Large intestine (tissue), 3 donors: ENCODE measurements at regions not wholly inside any gene's neighbourhood (a gene's known extent, or its start where the extent isn't known, plus 50 kb on each side); places are given as distances from the start of the nearest gene placed in this dataset.

Source experiments
- DNase-seq, 2 donors: peaks; one replicate each; pipeline versions ENCODE4 v3.0.0 to v3.0.0-alpha.2; 2013
- H3K27ac ChIP-seq: one replicate; pipeline ENCODE4 v1.5.1; 2013; ENCODE audit warnings: low read length
- H3K27me3 ChIP-seq: 2 replicates; pipeline ENCODE4 v1.6.1; 2013; ENCODE audit warnings: low read length; ENCODE audit not compliant: control insufficient read depth, insufficient read depth
- H3K36me3 ChIP-seq: 2 replicates; pipeline ENCODE4 v1.6.1; 2013; ENCODE audit warnings: low read length; ENCODE audit not compliant: control insufficient read depth, insufficient read depth
- H3K4me1 ChIP-seq: one replicate; pipeline ENCODE4 v1.6.1; 2013; ENCODE audit warnings: low read length; ENCODE audit not compliant: control insufficient read depth, insufficient read depth
- H3K4me3 ChIP-seq: one replicate; pipeline ENCODE4 v1.5.1; 2013; ENCODE audit warnings: low read length
- H3K9me3 ChIP-seq: one replicate; pipeline ENCODE4 v1.6.1; 2013; ENCODE audit warnings: mild to moderate bottlenecking, low read depth, low read length, moderate library complexity; ENCODE audit not compliant: control insufficient read depth
- WGBS: methylation state at CpG from one replicate; pipeline ENCODE4 v1.1.5; 2013; ENCODE audit warnings: low lambda C conversion rate; ENCODE audit not compliant: insufficient coverage; 5-methylcytosine and 5-hydroxymethylcytosine counted together

GRCh38 chr6:137339929-137340559 lies 120.9 kb upstream of the IFNGR1 start:
- Histone ChIP-seq H3K27ac (no peak overlapping the region), H3K9me3 (no peaks in the 10 kb centered on the region), H3K36me3 (no peaks in the 10 kb centered on the region), H3K4me3 (no peak overlapping the region), H3K4me1 (peaks cover 11% of the 10 kb centered on the region), H3K27me3 (no peaks in the 10 kb centered on the region)
- WGBS, result no CpG with 5 or more reads among the region's 5 CpGs
- no peak for DNase-seq

- no peaks in the 10 kb centered on the region for H3K9me3 ChIP-seq
- WGBS, result no CpG with 5 or more reads among the region's 3 CpGs
Observed at GRCh38 chr6:137334884-137335283, 115.7 kb upstream of the IFNGR1 start.

GRCh38 chr6:137334094-137334493 lies 114.9 kb upstream of the IFNGR1 start:
- H3K36me3 ChIP-seq, result no peaks in the 10 kb centered on the region
- no peaks in the 10 kb centered on the region for H3K9me3 ChIP-seq
- no peaks in the 10 kb centered on the region for H3K27me3 ChIP-seq
- H3K4me3 ChIP-seq, result no peak overlapping the region
- WGBS, result 100% methylated on average over 3 of the region's 5 CpGs
- DNase-seq, result no peak
- H3K27ac ChIP-seq, result no peak overlapping the region
- H3K4me1 ChIP-seq, result no peaks in the 10 kb centered on the region

More at GRCh38 chr6:137334884-137335283, 115.7 kb upstream of the IFNGR1 start:
- Histone ChIP-seq H3K4me1 (no peaks in the 10 kb centered on the region), H3K27me3 (no peaks in the 10 kb centered on the region), H3K27ac (no peak overlapping the region), H3K4me3 (no peak overlapping the region), H3K36me3 (no peaks in the 10 kb centered on the region)
- DNase-seq, result no peak

- no peak overlapping the region for H3K27ac ChIP-seq
- no CpG with 5 or more reads among the region's 8 CpGs for WGBS
Observed at GRCh38 chr6:137332637-137333280, 113.6 kb upstream of the IFNGR1 start.

DNA sequence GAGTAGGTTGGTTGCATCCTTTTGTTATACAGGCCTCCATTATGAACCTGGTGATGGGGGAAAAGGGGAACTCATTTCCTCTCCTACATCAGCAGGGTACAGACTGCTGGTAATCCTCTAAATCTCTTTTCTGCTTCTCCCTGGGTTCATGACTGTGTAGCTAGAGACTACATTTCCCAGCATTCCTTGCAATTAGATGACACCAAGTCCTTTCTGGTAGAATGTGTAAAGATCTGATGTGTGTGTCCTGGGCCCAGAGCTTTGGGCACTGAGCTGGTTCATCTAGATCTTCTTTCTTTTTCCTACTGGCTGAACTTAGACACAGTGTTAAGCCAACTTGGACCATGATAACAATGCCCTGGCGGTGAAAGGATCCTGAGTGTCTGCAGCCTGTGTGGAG lies 104.7 kb upstream of the IFNGR1 start:
- Histone ChIP-seq H3K27me3 (no peaks in the 10 kb centered on the region), H3K4me1 (no peaks in the 10 kb centered on the region), H3K27ac (no peak overlapping the region), H3K36me3 (no peaks in the 10 kb centered on the region), H3K4me3 (no peak overlapping the region), H3K9me3 (no peaks in the 10 kb centered on the region)
- WGBS, result no CpG with 5 or more reads among the region's 1 CpG
- no peak for DNase-seq

More at GRCh38 chr6:137332637-137333280, 113.6 kb upstream of the IFNGR1 start:
- Histone ChIP-seq H3K9me3 (no peaks in the 10 kb centered on the region), H3K27me3 (no peaks in the 10 kb centered on the region), H3K4me3 (no peak overlapping the region), H3K4me1 (no peaks in the 10 kb centered on the region), H3K36me3 (no peaks in the 10 kb centered on the region)
- no peak for DNase-seq

- 100% methylated on average over 1 of the region's 9 CpGs for WGBS
- no peaks in the 10 kb centered on the region for H3K36me3 ChIP-seq
Observed at GRCh38 chr6:137320271-137320670, 101.1 kb upstream of the IFNGR1 start.

GRCh38 chr6:137316626-137317025 lies 97.4 kb upstream of the IFNGR1 start:
- H3K4me1 ChIP-seq, result no peaks in the 10 kb centered on the region
- H3K36me3 ChIP-seq, result no peaks in the 10 kb centered on the region
- no peak for DNase-seq
- H3K4me3 ChIP-seq, result no peak overlapping the region
- no peaks in the 10 kb centered on the region for H3K27me3 ChIP-seq
- no peaks in the 10 kb centered on the region for H3K9me3 ChIP-seq
- no peak overlapping the region for H3K27ac ChIP-seq

More at GRCh38 chr6:137320271-137320670, 101.1 kb upstream of the IFNGR1 start:
- no peak for DNase-seq
- Histone ChIP-seq H3K27me3 (no peaks in the 10 kb centered on the region), H3K4me1 (no peaks in the 10 kb centered on the region), H3K4me3 (no peak overlapping the region), H3K27ac (no peak overlapping the region), H3K9me3 (no peaks in the 10 kb centered on the region)

- Histone ChIP-seq H3K9me3 (no peaks in the 10 kb centered on the region), H3K27ac (no peak overlapping the region), H3K27me3 (no peaks in the 10 kb centered on the region), H3K4me3 (no peak overlapping the region), H3K4me1 (no peaks in the 10 kb centered on the region), H3K36me3 (no peaks in the 10 kb centered on the region)
- WGBS, result 54% methylated on average over 2 of the region's 5 CpGs
- DNase-seq, result no peak
Observed at GRCh38 chr6:137315081-137315480, 95.9 kb upstream of the IFNGR1 start.

- Histone ChIP-seq H3K9me3 (no peaks in the 10 kb centered on the region), H3K4me3 (no peak overlapping the region), H3K4me1 (peaks cover 3% of the 10 kb centered on the region), H3K27ac (no peak overlapping the region), H3K27me3 (no peaks in the 10 kb centered on the region), H3K36me3 (no peaks in the 10 kb centered on the region)
- peak; percentile 35 to 56 for DNase-seq
- WGBS, result 48% methylated on average over 3 of the region's 11 CpGs
Observed at GRCh38 chr6:137313928-137314855, 95.0 kb upstream of the IFNGR1 start.

GRCh38 chr6:137313211-137313610 lies 94.0 kb upstream of the IFNGR1 start:
- no peak overlapping the region for H3K4me3 ChIP-seq
- H3K36me3 ChIP-seq, result no peaks in the 10 kb centered on the region
- 100% methylated on average over 1 of the region's 1 CpG for WGBS
- peaks cover 3% of the 10 kb centered on the region for H3K4me1 ChIP-seq
- DNase-seq, result no peak
- no peak overlapping the region for H3K27ac ChIP-seq
- no peaks in the 10 kb centered on the region for H3K9me3 ChIP-seq
- H3K27me3 ChIP-seq, result no peaks in the 10 kb centered on the region
